CD4-positive, alpha-beta T cell (primary cell): ENCODE measurements at regions not wholly inside any gene's neighbourhood (a gene's known extent, or its start where the extent isn't known, plus 50 kb on each side); places are given as distances from the start of the nearest gene placed in this dataset.

Source experiments
- ATAC-seq: fragments of 200-7000 bp; cut with Tn5 transposase; one replicate; pipeline ENCODE4 v1.10.0; 2022; ENCODE audit warnings: mild to moderate bottlenecking; ENCODE audit not compliant: poor library complexity
- CTCF ChIA-PET: fragments of 350-600 bp; sonication (Branson Sonifier 250); formaldehyde crosslinking; loops from one replicate; lab custom pipeline; 2021; ENCODE audit warnings: antibody characterized with exemption, inconsistent platforms; lab: Charles Lee
- POLR2A ChIA-PET: fragments of 350-600 bp; sonication (Branson Sonifier 250); formaldehyde crosslinking; loops from one replicate; lab custom pipeline; 2021; ENCODE audit warnings: antibody characterized with exemption, inconsistent platforms; lab: Charles Lee
- DNase-seq, 14 experiments: peaks; one replicate each; pipeline ENCODE4 v3.0.0-alpha.2; 2013 to 2020; ENCODE audit warnings: mixed read lengths in 2 of 14
- H3K27ac ChIP-seq, 2 donors: one replicate each; pipeline versions ENCODE4 v1.5.1 to v1.7.0; 2013; ENCODE audit warnings: low read length in 2 of 2, low read depth in 1 of 2, mild to moderate bottlenecking in 1 of 2
- H3K27me3 ChIP-seq, 2 experiments: 1 replicate in 1 of 2; 2 replicates in 1 of 2; pipeline versions ENCODE4 v1.6.1 to v1.7.0; 2013; ENCODE audit warnings: low read length in 2 of 2, control low read depth in 1 of 2, mild to moderate bottlenecking in 1 of 2, moderate library complexity in 1 of 2; ENCODE audit not compliant: insufficient read depth in 2 of 2, control insufficient read depth in 1 of 2
- H3K36me3 ChIP-seq: one replicate; pipeline ENCODE4 v1.6.1; 2013; ENCODE audit warnings: low read length, control low read depth; ENCODE audit not compliant: insufficient read depth
- H3K4me1 ChIP-seq: one replicate; pipeline ENCODE4 v1.6.1; 2013; ENCODE audit warnings: low read length, control low read depth; ENCODE audit not compliant: insufficient read depth
- H3K4me3 ChIP-seq: one replicate; pipeline ENCODE4 v1.5.1; 2013; ENCODE audit warnings: mild to moderate bottlenecking, low read length, moderate library complexity
- H3K9me3 ChIP-seq, 2 experiments: 1 replicate in 1 of 2; 2 replicates in 1 of 2; pipeline versions ENCODE4 v1.6.1 to v1.7.0; 2013; ENCODE audit warnings: low read length in 2 of 2, mild to moderate bottlenecking in 2 of 2, control low read depth in 1 of 2, moderate library complexity in 1 of 2; ENCODE audit not compliant: control insufficient read depth in 1 of 2, insufficient read depth in 1 of 2
- H3K27ac Mint-ChIP-seq: one replicate; pipeline ENCODE4 v1.8.0; 2020; ENCODE audit warnings: mixed read lengths
- H3K27me3 Mint-ChIP-seq: one replicate; pipeline ENCODE4 v1.8.0; 2021; ENCODE audit warnings: mixed read lengths
- H3K36me3 Mint-ChIP-seq: one replicate; pipeline ENCODE4 v1.8.0; 2021; ENCODE audit warnings: low read depth, mixed read lengths
- H3K4me1 Mint-ChIP-seq: one replicate; pipeline ENCODE4 v1.8.0; 2021; ENCODE audit warnings: low read depth, mixed read lengths
- H3K4me3 Mint-ChIP-seq: one replicate; pipeline ENCODE4 v1.8.0; 2020; ENCODE audit warnings: mild to moderate bottlenecking, mixed read lengths
- H3K9me3 Mint-ChIP-seq: one replicate; pipeline ENCODE4 v1.8.0; 2020; ENCODE audit warnings: mixed read lengths
- intact Hi-C, 2 experiments: fragments of 100-400 bp; cut with DNase I in 1 of 2; cut with micrococcal nuclease in 1 of 2; formaldehyde crosslinking; loops; one replicate each; pipeline versions ENCODE4 v1.15.1 to v1.9.0; 2023 to 2025; cut with DNase I, micrococcal nuclease
- TF ChIP-seq, protein P1 (sequence below): fragments of 200-600 bp; IDR thresholded peaks from one replicate; pipeline ENCODE4 v1.8.0; 2022; ENCODE audit warnings: antibody characterized with exemption, mild to moderate bottlenecking

DNA sequence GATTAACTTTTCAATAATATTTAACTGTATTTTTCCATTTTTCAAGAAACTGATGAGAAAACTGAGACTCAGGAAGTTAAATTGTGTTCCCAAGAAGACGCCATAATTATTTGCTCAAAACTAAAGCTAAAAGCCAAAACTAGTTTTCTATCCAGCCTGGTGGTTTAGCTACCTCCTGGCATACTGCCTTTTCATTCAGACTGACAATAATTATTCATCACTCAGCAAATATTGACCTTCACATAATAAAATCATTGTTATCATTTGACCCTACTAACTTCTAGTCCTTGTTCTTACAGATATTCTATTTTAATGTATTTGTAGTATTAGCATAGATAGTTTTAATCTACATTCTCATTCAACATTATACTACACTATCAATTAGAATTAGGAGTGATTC, 210.6 kb upstream of the GADL1 start:
- ATAC-seq (no peak), DNase-seq (no peak)
- H3K27me3 ChIP-seq, result no peaks in the 10 kb centered on the region
- intact Hi-C loops, result no loop called here
- no peaks in the 10 kb centered on the region for H3K9me3 ChIP-seq
- Mint-ChIP-seq H3K9me3 (peaks cover 6% of the 10 kb centered on the region), H3K4me1 (peaks cover 5% of the 10 kb centered on the region), H3K36me3 (no peaks in the 10 kb centered on the region), H3K4me3 (no peak overlapping the region), H3K27me3 (no peaks in the 10 kb centered on the region), H3K27ac (no peak overlapping the region)
- ChIA-PET CTCF (no interaction called here), POLR2A (no interaction called here)
- H3K36me3 ChIP-seq, result no peaks in the 10 kb centered on the region
- no peak overlapping the region for H3K4me3 ChIP-seq
- TF ChIP-seq, protein P1, sequence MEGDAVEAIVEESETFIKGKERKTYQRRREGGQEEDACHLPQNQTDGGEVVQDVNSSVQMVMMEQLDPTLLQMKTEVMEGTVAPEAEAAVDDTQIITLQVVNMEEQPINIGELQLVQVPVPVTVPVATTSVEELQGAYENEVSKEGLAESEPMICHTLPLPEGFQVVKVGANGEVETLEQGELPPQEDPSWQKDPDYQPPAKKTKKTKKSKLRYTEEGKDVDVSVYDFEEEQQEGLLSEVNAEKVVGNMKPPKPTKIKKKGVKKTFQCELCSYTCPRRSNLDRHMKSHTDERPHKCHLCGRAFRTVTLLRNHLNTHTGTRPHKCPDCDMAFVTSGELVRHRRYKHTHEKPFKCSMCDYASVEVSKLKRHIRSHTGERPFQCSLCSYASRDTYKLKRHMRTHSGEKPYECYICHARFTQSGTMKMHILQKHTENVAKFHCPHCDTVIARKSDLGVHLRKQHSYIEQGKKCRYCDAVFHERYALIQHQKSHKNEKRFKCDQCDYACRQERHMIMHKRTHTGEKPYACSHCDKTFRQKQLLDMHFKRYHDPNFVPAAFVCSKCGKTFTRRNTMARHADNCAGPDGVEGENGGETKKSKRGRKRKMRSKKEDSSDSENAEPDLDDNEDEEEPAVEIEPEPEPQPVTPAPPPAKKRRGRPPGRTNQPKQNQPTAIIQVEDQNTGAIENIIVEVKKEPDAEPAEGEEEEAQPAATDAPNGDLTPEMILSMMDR, result no peak
- no peaks in the 10 kb centered on the region for H3K4me1 ChIP-seq
- no peak overlapping the region for H3K27ac ChIP-seq

DNA sequence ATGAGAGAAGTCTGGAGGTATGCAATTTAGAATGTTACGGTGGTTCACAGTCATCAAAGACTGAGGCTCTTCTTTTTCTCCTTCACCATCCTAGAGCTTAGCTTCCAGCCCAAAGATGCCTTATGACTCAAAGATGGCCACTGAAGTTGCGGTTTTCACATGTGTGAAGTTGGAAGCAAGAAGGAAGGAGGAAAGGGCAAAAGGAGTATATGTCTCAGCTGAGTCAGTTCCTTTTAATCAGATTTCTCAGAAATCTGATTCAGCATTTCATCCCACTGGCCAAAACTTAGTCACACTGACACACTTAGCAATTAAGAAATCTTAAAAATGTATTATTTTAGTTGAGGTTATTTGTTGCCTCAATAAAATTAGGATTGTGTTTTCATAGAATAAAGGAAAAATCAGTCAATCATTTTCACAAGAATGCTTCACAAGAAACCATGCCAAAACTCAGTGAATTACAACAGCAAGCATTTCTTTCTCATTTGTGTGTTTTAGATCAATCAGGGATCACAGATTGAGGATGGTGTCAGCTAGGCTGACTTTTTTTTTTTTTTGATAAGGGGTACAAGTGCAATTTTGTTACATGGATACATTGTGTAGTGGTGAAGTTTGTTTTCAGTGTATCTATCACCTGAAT, 211.1 kb upstream of the GADL1 start:
- no peak for ATAC-seq
- POLR2A ChIA-PET, result no interaction called here

DNA sequence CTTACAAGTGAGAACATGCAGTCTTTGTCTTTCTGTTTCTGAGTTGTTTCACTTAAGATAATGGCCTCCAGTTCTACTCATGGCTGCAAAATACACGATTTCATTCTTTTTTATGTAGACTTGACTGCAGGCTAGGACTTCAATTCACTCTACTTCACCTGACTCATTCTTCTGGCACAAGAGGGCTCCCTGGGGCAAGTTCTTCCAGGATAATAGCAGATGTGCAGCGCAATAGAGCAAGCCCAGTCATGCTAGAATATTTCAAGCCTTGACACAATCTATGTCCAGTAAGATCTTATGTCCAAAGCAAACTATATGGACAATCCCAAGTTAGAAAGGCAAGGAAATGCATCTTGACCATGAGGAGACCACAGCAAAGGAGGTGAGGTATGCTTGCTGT, 211.7 kb upstream of the GADL1 start:
- Histone ChIP-seq H3K36me3 (no peaks in the 10 kb centered on the region), H3K4me1 (no peaks in the 10 kb centered on the region), H3K9me3 (no peaks in the 10 kb centered on the region), H3K27me3 (no peaks in the 10 kb centered on the region), H3K4me3 (no peak overlapping the region), H3K27ac (no peak overlapping the region)
- DNase-seq, result no peak
- ChIA-PET CTCF (no interaction called here), POLR2A (no interaction called here)
- no peak overlapping the region for H3K27ac Mint-ChIP-seq
- H3K4me1 Mint-ChIP-seq, result peaks cover 5% of the 10 kb centered on the region
- peaks cover 6% of the 10 kb centered on the region for H3K9me3 Mint-ChIP-seq
- no peaks in the 10 kb centered on the region for H3K27me3 Mint-ChIP-seq
- H3K36me3 Mint-ChIP-seq, result no peaks in the 10 kb centered on the region
- no peak for ATAC-seq
- intact Hi-C loops, result no loop called here
- H3K4me3 Mint-ChIP-seq, result no peak overlapping the region
- TF ChIP-seq, protein P1, result no peak

More for the DNA sequence above, 211.1 kb upstream of the GADL1 start:
- Mint-ChIP-seq H3K27me3 (no peaks in the 10 kb centered on the region), H3K4me3 (no peak overlapping the region), H3K9me3 (peaks cover 6% of the 10 kb centered on the region), H3K4me1 (peaks cover 5% of the 10 kb centered on the region), H3K27ac (no peak overlapping the region), H3K36me3 (no peaks in the 10 kb centered on the region)
- H3K27me3 ChIP-seq, result no peaks in the 10 kb centered on the region
- H3K4me3 ChIP-seq, result no peak overlapping the region
- TF ChIP-seq, protein P1, result no peak
- H3K27ac ChIP-seq, result no peak overlapping the region
- H3K9me3 ChIP-seq, result no peaks in the 10 kb centered on the region
- H3K4me1 ChIP-seq, result no peaks in the 10 kb centered on the region
- DNase-seq, result no peak
- H3K36me3 ChIP-seq, result no peaks in the 10 kb centered on the region
- CTCF ChIA-PET, result no interaction called here
- intact Hi-C loops, result no loop called here
